HepG2 (cell line): ENCODE measurements at regions not wholly inside any gene's neighbourhood (a gene's known extent, or its start where the extent isn't known, plus 50 kb on each side); places are given as distances from the start of the nearest gene placed in this dataset.

Experiments
- ATAC-seq: fragments of 200-7000 bp; cut with Tn5 transposase; 3 replicates; pipeline ENCODE4 v1.9.1; 2020; ENCODE audit warnings: mild to moderate bottlenecking, moderate library complexity
- BruUV-seq: library from RNA; stranded (reverse); fragments of 400-500 nt; replicated peaks from 2 replicates; lab custom pipeline; 2021; lab: Mats Ljungman, UMichigan
- CTCF ChIA-PET: fragments of 300-600 bp; formaldehyde crosslinking; extraction: SDS; loops from one replicate; lab custom pipeline; 2021; ENCODE audit warnings: low total read pairs, inconsistent platforms, low intra/inter-chr PET ratio; lab: Yijun Ruan, JAX
- POLR2A ChIA-PET: fragments of 350-600 bp; sonication (Branson Sonifier 250); formaldehyde crosslinking; loops from one replicate; lab custom pipeline; 2020; ENCODE audit warnings: antibody characterized with exemption, inconsistent platforms; lab: Yijun Ruan, JAX
- DNase-seq: peaks from one replicate; pipeline ENCODE4 v3.0.0-alpha.2; 2015; ENCODE audit warnings: low spot score
- FAIRE-seq: peaks from 3 replicates; lab custom pipeline; 2011; peaks lifted over from hg19 to GRCh38; lab: Jason Lieb, UNC
- H2AFZ ChIP-seq: one replicate; pipeline ENCODE4 v1.6.1; 2011; ENCODE audit warnings: low read length, inconsistent platforms
- H3K27ac ChIP-seq: fragments of 300-600 bp; 3 replicates; pipeline ENCODE4 v1.8.0; 2011; ENCODE audit warnings: mixed run types, mild to moderate bottlenecking, mixed read lengths, low read length, inconsistent platforms; ENCODE audit not compliant: insufficient read depth; ENCODE audit errors: extremely low read length
- H3K27me3 ChIP-seq, 2 experiments: fragments of 200-600 bp in 1 of 2; 2 replicates in 1 of 2; 3 replicates in 1 of 2; pipeline versions ENCODE4 v1.6.0 to v1.8.0; 2011; ENCODE audit warnings: low read length in 2 of 2, mild to moderate bottlenecking in 2 of 2, moderate library complexity in 2 of 2, inconsistent platforms in 1 of 2; ENCODE audit not compliant: insufficient read depth in 2 of 2, control insufficient read depth in 1 of 2
- H3K36me3 ChIP-seq, 2 experiments: fragments of 200-600 bp in 1 of 2; replicated peaks in 1 of 2; 2 replicates in 1 of 2; 3 replicates in 1 of 2; pipeline versions ENCODE4 v1.5.1 to v1.8.0; 2011; ENCODE audit warnings: low read length in 2 of 2, inconsistent platforms in 1 of 2; ENCODE audit not compliant: insufficient read depth in 2 of 2, control insufficient read depth in 1 of 2
- H3K4me1 ChIP-seq: 2 replicates; pipeline ENCODE4 v1.5.1; 2012; ENCODE audit warnings: low read length, inconsistent platforms; ENCODE audit not compliant: insufficient read depth
- H3K4me2 ChIP-seq: 2 replicates; pipeline ENCODE4 v1.6.0; 2011; ENCODE audit warnings: low read depth, low read length, inconsistent platforms
- H3K4me3 ChIP-seq, 3 experiments: fragments of 200-600 bp in 1 of 3; sonication (generic), shearing (Covaris generic) in 1 of 3; replicated peaks in 1 of 3; 2 replicates each; pipeline ENCODE4 v1.5.1; 2011 to 2016; ENCODE audit warnings: low read length in 3 of 3, inconsistent platforms in 2 of 3, low read depth in 2 of 3, mild to moderate bottlenecking in 2 of 3, control low read depth in 1 of 3, mixed read lengths in 1 of 3; ENCODE audit not compliant: insufficient read depth in 1 of 3
- H3K79me2 ChIP-seq: one replicate; pipeline ENCODE4 v1.6.1; 2011; ENCODE audit warnings: low read length, inconsistent platforms; ENCODE audit not compliant: insufficient read depth
- H3K9ac ChIP-seq: 2 replicates; pipeline ENCODE4 v1.6.0; 2011; ENCODE audit warnings: mild to moderate bottlenecking, low read depth, low read length, inconsistent platforms; ENCODE audit not compliant: insufficient read depth
- H3K9me3 ChIP-seq: 2 replicates; pipeline ENCODE4 v1.5.1; 2012; ENCODE audit warnings: mild to moderate bottlenecking, low read length
- H4K20me1 ChIP-seq: 2 replicates; pipeline ENCODE4 v1.6.0; 2011; ENCODE audit warnings: inconsistent platforms, mild to moderate bottlenecking, low read length, moderate library complexity; ENCODE audit not compliant: insufficient read depth
- SOX6 ChIP-seq, 2 experiments: fragments of 450-650 bp in 1 of 2; sonication (generic) in 1 of 2; formaldehyde crosslinking in 1 of 2; IDR thresholded peaks; 2 replicates each; pipeline versions ENCODE4 v1.4.0 to v1.6.1; 2017 to 2020; ENCODE audit warnings: antibody characterized with exemption in 1 of 2, mild to moderate bottlenecking in 1 of 2, missing genetic modification reagents in 1 of 2
- TEAD3 ChIP-seq: optimal IDR thresholded peaks from 2 replicates; pipeline ENCODE3; 2016; ENCODE audit warnings: borderline replicate concordance
- WIZ ChIP-seq: sonication (generic); formaldehyde crosslinking; IDR thresholded peaks from 2 replicates; pipeline ENCODE4 v1.5.1; 2020; ENCODE audit warnings: mild to moderate bottlenecking, missing genetic modification reagents
- ZBTB7A ChIP-seq: sonication (generic); formaldehyde crosslinking; IDR thresholded peaks from 2 replicates; pipeline ENCODE4 v1.8.0; 2022; ENCODE audit warnings: mild to moderate bottlenecking, missing genetic modification reagents
- ZNF121 ChIP-seq: sonication (generic); formaldehyde crosslinking; IDR thresholded peaks from 2 replicates; pipeline ENCODE4 v1.5.0; 2020; ENCODE audit warnings: mild to moderate bottlenecking, missing genetic modification reagents
- ZNF235 ChIP-seq: sonication (generic); formaldehyde crosslinking; IDR thresholded peaks from 2 replicates; pipeline ENCODE4 v1.8.1; 2023; ENCODE audit warnings: mild to moderate bottlenecking, missing genetic modification reagents, borderline replicate concordance
- ZNF468 ChIP-seq: sonication (generic); formaldehyde crosslinking; IDR thresholded peaks from 2 replicates; pipeline ENCODE4 v1.8.0; 2022; ENCODE audit warnings: mild to moderate bottlenecking, moderate library complexity, missing genetic modification reagents
- ZNF598 ChIP-seq: sonication (generic); formaldehyde crosslinking; IDR thresholded peaks from 2 replicates; pipeline ENCODE4 v1.5.1; 2020; ENCODE audit warnings: mild to moderate bottlenecking, missing genetic modification reagents, borderline replicate concordance
- ZNF605 ChIP-seq: sonication (generic); formaldehyde crosslinking; IDR thresholded peaks from 2 replicates; pipeline ENCODE4 v1.8.0; 2022; ENCODE audit warnings: mild to moderate bottlenecking, missing genetic modification reagents
- ZNF713 ChIP-seq: sonication (generic); formaldehyde crosslinking; IDR thresholded peaks from 2 replicates; pipeline ENCODE4 v1.4.0; 2020; ENCODE audit warnings: mild to moderate bottlenecking, missing genetic modification reagents
- WGBS: methylation state at CpG from one replicate; pipeline ENCODE4 v1.1.6; 2017; ENCODE audit warnings: low lambda C conversion rate; 5-methylcytosine and 5-hydroxymethylcytosine counted together
- in situ Hi-C: cut with HindIII; loops from 2 replicates; pipeline ENCODE4 v1.10.0; 2017; ENCODE audit warnings: low pct_unique_long_range_greater_than_20kb; ENCODE audit not compliant: extremely low pct_ligation_motif_present
- intact Hi-C: fragments of 100-400 bp; cut with micrococcal nuclease; formaldehyde crosslinking; loops from one replicate; pipeline ENCODE4 v1.10.0; 2022; ENCODE audit not compliant: unreplicated experiment
- TF ChIP-seq, protein P1 (sequence below): sonication (generic); formaldehyde crosslinking; IDR thresholded peaks from 2 replicates; pipeline ENCODE4 v1.9.0; 2022; ENCODE audit warnings: missing genetic modification reagents, mild to moderate bottlenecking, borderline replicate concordance
- TF ChIP-seq, protein P2 (sequence below): sonication (generic); formaldehyde crosslinking; IDR thresholded peaks from 2 replicates; pipeline ENCODE4 v1.4.0; 2020; ENCODE audit warnings: missing genetic modification reagents, borderline replicate concordance
- TF ChIP-seq, protein P3 (sequence below): fragments of 450-650 bp; IDR thresholded peaks from 2 replicates; pipeline ENCODE4 v1.6.1; 2017
- TF ChIP-seq, protein P4 (sequence below): sonication (generic); formaldehyde crosslinking; IDR thresholded peaks from 2 replicates; pipeline ENCODE4 v1.5.0; 2020; ENCODE audit warnings: mild to moderate bottlenecking, missing genetic modification reagents, moderate library complexity
- TF ChIP-seq, protein P5 (sequence below): sonication (generic); IDR thresholded peaks from 2 replicates; pipeline ENCODE4 v1.6.1; 2016; ENCODE audit warnings: low read depth, borderline replicate concordance
- TF ChIP-seq, protein P6 (sequence below): sonication (generic); formaldehyde crosslinking; conservative IDR thresholded peaks from 2 replicates; pipeline ENCODE4 v1.8.1; 2023; ENCODE audit warnings: missing genetic modification reagents

DNA sequence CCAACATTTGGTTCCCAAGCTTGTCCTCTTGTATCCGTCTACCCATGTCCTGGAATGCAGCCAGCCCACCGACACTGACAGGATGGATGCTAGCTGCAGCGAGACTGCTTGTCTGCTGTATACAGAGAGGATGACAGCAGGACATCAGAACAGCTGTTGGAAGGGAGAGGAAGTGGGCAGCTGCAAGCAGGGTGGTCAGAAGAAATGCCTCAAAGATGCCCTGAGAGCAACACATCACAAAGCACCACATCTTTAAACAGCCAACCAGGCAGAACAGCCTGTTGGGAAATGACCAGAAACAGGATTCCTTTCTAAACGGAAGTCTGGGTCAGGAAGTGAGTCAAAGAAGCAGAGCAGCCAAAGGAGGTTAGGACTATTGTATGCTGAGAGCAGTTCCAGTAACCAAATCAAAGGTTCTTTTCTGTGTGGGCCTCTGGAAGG, 219.1 kb downstream of the NDUFS4 start:
- POLR2A ChIA-PET: no interaction called here
- intact Hi-C loops: no loop called here
- TF ChIP-seq, protein P1, sequence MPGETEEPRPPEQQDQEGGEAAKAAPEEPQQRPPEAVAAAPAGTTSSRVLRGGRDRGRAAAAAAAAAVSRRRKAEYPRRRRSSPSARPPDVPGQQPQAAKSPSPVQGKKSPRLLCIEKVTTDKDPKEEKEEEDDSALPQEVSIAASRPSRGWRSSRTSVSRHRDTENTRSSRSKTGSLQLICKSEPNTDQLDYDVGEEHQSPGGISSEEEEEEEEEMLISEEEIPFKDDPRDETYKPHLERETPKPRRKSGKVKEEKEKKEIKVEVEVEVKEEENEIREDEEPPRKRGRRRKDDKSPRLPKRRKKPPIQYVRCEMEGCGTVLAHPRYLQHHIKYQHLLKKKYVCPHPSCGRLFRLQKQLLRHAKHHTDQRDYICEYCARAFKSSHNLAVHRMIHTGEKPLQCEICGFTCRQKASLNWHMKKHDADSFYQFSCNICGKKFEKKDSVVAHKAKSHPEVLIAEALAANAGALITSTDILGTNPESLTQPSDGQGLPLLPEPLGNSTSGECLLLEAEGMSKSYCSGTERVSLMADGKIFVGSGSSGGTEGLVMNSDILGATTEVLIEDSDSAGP (CRISPR knock-in tag): no peak
- TF ChIP-seq TEAD3 (CRISPR knock-in tag) (no peak), ZNF598 (CRISPR knock-in tag) (no peak), ZNF605 (CRISPR knock-in tag) (no peak), ZNF235 (CRISPR knock-in tag) (no peak), ZNF468 (CRISPR knock-in tag) (no peak), ZBTB7A (CRISPR knock-in tag) (no peak), ZNF713 (CRISPR knock-in tag) (no peak), WIZ (CRISPR knock-in tag) (no peak), SOX6 (IDR thresholded peaks at IDR 0.05) (no peak), SOX6 (CRISPR knock-in tag; IDR thresholded peaks at IDR 0.05) (no peak), ZNF121 (no peak)
- TF ChIP-seq, protein P2, sequence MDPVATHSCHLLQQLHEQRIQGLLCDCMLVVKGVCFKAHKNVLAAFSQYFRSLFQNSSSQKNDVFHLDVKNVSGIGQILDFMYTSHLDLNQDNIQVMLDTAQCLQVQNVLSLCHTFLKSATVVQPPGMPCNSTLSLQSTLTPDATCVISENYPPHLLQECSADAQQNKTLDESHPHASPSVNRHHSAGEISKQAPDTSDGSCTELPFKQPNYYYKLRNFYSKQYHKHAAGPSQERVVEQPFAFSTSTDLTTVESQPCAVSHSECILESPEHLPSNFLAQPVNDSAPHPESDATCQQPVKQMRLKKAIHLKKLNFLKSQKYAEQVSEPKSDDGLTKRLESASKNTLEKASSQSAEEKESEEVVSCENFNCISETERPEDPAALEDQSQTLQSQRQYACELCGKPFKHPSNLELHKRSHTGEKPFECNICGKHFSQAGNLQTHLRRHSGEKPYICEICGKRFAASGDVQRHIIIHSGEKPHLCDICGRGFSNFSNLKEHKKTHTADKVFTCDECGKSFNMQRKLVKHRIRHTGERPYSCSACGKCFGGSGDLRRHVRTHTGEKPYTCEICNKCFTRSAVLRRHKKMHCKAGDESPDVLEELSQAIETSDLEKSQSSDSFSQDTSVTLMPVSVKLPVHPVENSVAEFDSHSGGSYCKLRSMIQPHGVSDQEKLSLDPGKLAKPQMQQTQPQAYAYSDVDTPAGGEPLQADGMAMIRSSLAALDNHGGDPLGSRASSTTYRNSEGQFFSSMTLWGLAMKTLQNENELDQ (CRISPR knock-in tag): no peak
- TF ChIP-seq, protein P3, sequence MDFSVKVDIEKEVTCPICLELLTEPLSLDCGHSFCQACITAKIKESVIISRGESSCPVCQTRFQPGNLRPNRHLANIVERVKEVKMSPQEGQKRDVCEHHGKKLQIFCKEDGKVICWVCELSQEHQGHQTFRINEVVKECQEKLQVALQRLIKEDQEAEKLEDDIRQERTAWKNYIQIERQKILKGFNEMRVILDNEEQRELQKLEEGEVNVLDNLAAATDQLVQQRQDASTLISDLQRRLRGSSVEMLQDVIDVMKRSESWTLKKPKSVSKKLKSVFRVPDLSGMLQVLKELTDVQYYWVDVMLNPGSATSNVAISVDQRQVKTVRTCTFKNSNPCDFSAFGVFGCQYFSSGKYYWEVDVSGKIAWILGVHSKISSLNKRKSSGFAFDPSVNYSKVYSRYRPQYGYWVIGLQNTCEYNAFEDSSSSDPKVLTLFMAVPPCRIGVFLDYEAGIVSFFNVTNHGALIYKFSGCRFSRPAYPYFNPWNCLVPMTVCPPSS: no peak
- TF ChIP-seq, protein P4, sequence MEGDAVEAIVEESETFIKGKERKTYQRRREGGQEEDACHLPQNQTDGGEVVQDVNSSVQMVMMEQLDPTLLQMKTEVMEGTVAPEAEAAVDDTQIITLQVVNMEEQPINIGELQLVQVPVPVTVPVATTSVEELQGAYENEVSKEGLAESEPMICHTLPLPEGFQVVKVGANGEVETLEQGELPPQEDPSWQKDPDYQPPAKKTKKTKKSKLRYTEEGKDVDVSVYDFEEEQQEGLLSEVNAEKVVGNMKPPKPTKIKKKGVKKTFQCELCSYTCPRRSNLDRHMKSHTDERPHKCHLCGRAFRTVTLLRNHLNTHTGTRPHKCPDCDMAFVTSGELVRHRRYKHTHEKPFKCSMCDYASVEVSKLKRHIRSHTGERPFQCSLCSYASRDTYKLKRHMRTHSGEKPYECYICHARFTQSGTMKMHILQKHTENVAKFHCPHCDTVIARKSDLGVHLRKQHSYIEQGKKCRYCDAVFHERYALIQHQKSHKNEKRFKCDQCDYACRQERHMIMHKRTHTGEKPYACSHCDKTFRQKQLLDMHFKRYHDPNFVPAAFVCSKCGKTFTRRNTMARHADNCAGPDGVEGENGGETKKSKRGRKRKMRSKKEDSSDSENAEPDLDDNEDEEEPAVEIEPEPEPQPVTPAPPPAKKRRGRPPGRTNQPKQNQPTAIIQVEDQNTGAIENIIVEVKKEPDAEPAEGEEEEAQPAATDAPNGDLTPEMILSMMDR (CRISPR knock-in tag): no peak
- TF ChIP-seq, protein P5, sequence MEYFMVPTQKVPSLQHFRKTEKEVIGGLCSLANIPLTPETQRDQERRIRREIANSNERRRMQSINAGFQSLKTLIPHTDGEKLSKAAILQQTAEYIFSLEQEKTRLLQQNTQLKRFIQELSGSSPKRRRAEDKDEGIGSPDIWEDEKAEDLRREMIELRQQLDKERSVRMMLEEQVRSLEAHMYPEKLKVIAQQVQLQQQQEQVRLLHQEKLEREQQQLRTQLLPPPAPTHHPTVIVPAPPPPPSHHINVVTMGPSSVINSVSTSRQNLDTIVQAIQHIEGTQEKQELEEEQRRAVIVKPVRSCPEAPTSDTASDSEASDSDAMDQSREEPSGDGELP: no peak
- TF ChIP-seq, protein P6, sequence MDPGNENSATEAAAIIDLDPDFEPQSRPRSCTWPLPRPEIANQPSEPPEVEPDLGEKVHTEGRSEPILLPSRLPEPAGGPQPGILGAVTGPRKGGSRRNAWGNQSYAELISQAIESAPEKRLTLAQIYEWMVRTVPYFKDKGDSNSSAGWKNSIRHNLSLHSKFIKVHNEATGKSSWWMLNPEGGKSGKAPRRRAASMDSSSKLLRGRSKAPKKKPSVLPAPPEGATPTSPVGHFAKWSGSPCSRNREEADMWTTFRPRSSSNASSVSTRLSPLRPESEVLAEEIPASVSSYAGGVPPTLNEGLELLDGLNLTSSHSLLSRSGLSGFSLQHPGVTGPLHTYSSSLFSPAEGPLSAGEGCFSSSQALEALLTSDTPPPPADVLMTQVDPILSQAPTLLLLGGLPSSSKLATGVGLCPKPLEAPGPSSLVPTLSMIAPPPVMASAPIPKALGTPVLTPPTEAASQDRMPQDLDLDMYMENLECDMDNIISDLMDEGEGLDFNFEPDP: no peak

More for the DNA sequence above, 219.1 kb downstream of the NDUFS4 start:
- FAIRE-seq: no peak
- in situ Hi-C loops: no loop called here
- no peak overlapping the region for H3K4me3 ChIP-seq
- 8% methylated on average over 4 of the region's 4 CpGs for WGBS
- peaks cover 13% of the 10 kb centered on the region; the same call in 1 of the 2 replicates for H3K4me1 ChIP-seq
- no peaks in the 10 kb centered on the region; a peak in 1 of 5 replicates for H3K27me3 ChIP-seq
- H3K27ac ChIP-seq: no peak overlapping the region
- H3K9ac ChIP-seq: no peak overlapping the region
- no peaks in the 10 kb centered on the region for H3K79me2 ChIP-seq
- ATAC-seq: no peak
- no peaks in the 10 kb centered on the region for H3K9me3 ChIP-seq
- CTCF ChIA-PET: no interaction called here
- no peak overlapping the region for H2AFZ ChIP-seq
- H4K20me1 ChIP-seq: no peaks in the 10 kb centered on the region
- H3K36me3 ChIP-seq: no peaks in the 10 kb centered on the region
- peak overlapping the region; percentile 28; the same call in 1 of the 2 replicates for H3K4me2 ChIP-seq
- BruUV-seq: no TSS peak
- DNase-seq: no peak
